ENCODE measurements at regions not wholly inside any gene's neighbourhood (a gene's known extent, or its start where the extent isn't known, plus 50 kb on each side); places are given as distances from the start of the nearest gene placed in this dataset.
A peak's percentile ranks its signal among the peaks of the same experiment; 100 is the strongest.

- no peak for TF ChIP-seq CTCF (conservative IDR thresholded peaks at IDR 0.05)
- H3K9me3 Mint-ChIP-seq: peaks cover 13% of the 10 kb centered on the region
- DNase-seq (ENCODE audit: low read depth, low spot score): peak; percentile 29
- H3K27ac Mint-ChIP-seq (ENCODE audit: unreplicated experiment): peak overlapping the region; percentile 71
- H3K36me3 Mint-ChIP-seq (ENCODE audit: low read depth): peaks cover 11% of the 10 kb centered on the region
- peaks cover 23% of the 10 kb centered on the region for H3K27me3 Mint-ChIP-seq (ENCODE audit: low read depth)
- peaks cover 22% of the 10 kb centered on the region for H3K4me1 Mint-ChIP-seq
- no peak overlapping the region for H3K4me3 Mint-ChIP-seq
These were observed 57.1 kb upstream of the NKX1-1 start for GRCh38 chr4:1463088-1463926.

GRCh38 chr4:1462768-1463075 is 56.5 kb upstream of the NKX1-1 start:
- Mint-ChIP-seq H3K4me3 (no peak overlapping the region), H3K36me3 (ENCODE audit: low read depth) (peaks cover 5% of the 10 kb centered on the region), H3K27me3 (ENCODE audit: low read depth) (peaks cover 29% of the 10 kb centered on the region), H3K4me1 (peaks cover 18% of the 10 kb centered on the region), H3K9me3 (peaks cover 7% of the 10 kb centered on the region), H3K27ac (ENCODE audit: unreplicated experiment) (no peak overlapping the region)
- no peak for TF ChIP-seq CTCF (conservative IDR thresholded peaks at IDR 0.05)
- DNase-seq (ENCODE audit: low read depth, low spot score): no peak

GRCh38 chr4:1462009-1462767 is 55.9 kb upstream of the NKX1-1 start:
- DNase-seq (ENCODE audit: low read depth, low spot score): no peak
- no peak for TF ChIP-seq CTCF (conservative IDR thresholded peaks at IDR 0.05)
- Mint-ChIP-seq H3K9me3 (peaks cover 2% of the 10 kb centered on the region), H3K27me3 (ENCODE audit: low read depth) (peaks cover 34% of the 10 kb centered on the region), H3K36me3 (ENCODE audit: low read depth) (no peaks in the 10 kb centered on the region), H3K4me1 (peaks cover 13% of the 10 kb centered on the region), H3K4me3 (no peak overlapping the region), H3K27ac (ENCODE audit: unreplicated experiment) (no peak overlapping the region)

GRCh38 chr4:1460967-1461868 is 55.0 kb upstream of the NKX1-1 start:
- H3K27ac Mint-ChIP-seq (ENCODE audit: unreplicated experiment): no peak overlapping the region
- no peak overlapping the region for H3K4me3 Mint-ChIP-seq
- peaks cover 8% of the 10 kb centered on the region for H3K4me1 Mint-ChIP-seq
- peaks cover 4% of the 10 kb centered on the region for H3K9me3 Mint-ChIP-seq
- TF ChIP-seq CTCF (conservative IDR thresholded peaks at IDR 0.05): no peak
- H3K36me3 Mint-ChIP-seq (ENCODE audit: low read depth): no peaks in the 10 kb centered on the region
- no peak for DNase-seq (ENCODE audit: low read depth, low spot score)
- peaks cover 41% of the 10 kb centered on the region for H3K27me3 Mint-ChIP-seq (ENCODE audit: low read depth)

Data from neural crest cell (in vitro differentiated cells).